Transverse colon (tissue), 4 donors: ENCODE measurements at regions not wholly inside any gene's neighbourhood (a gene's known extent, or its start where the extent isn't known, plus 50 kb on each side); places are given as distances from the start of the nearest gene placed in this dataset.

Experiments used
- CTCF ChIP-seq, 5 experiments: fragments of 200-600 bp in 3 of 5; fragments of 450-650 bp in 2 of 5; sonication (generic) in 3 of 5; IDR thresholded peaks; 1 replicate in 2 of 5; 2 replicates in 3 of 5; pipeline ENCODE4 v1.5.1; 2016 to 2017; ENCODE audit warnings: antibody characterized with exemption in 5 of 5, inconsistent platforms in 3 of 5, mild to moderate bottlenecking in 2 of 5, moderate library complexity in 1 of 5
- POLR2A ChIP-seq: fragments of 450-650 bp; IDR thresholded peaks from one replicate; pipeline ENCODE4 v1.6.1; 2016; ENCODE audit warnings: antibody characterized with exemption, mild to moderate bottlenecking, moderate library complexity
- POLR2AphosphoS5 ChIP-seq, 3 donors: sonication (generic); formaldehyde crosslinking; IDR thresholded peaks; one replicate each; pipeline ENCODE4 v1.6.1; 2016; ENCODE audit warnings: antibody characterized with exemption in 3 of 3

GRCh38 chr14:95392841-95393240 is 73.1 kb upstream of the CLMN start:
- TF ChIP-seq CTCF (IDR thresholded peaks at IDR 0.05) (no peak), POLR2A (no peak), POLR2AphosphoS5 (IDR thresholded peaks at IDR 0.05) (no peak)
